NB4 (cell line): ENCODE measurements at regions not wholly inside any gene's neighbourhood (a gene's known extent, or its start where the extent isn't known, plus 50 kb on each side); places are given as distances from the start of the nearest gene placed in this dataset.

Source experiments
- CTCF ChIP-seq: IDR thresholded peaks from one replicate; pipeline ENCODE4 v1.5.1; 2012; ENCODE audit warnings: low read depth, low read length
- MAX ChIP-seq: IDR thresholded peaks from 2 replicates; pipeline ENCODE4 v1.6.1; 2011; ENCODE audit warnings: low read depth, low read length
- MYC ChIP-seq: IDR thresholded peaks from 2 replicates; pipeline ENCODE4 v1.6.1; 2011; ENCODE audit warnings: low read depth, low read length
- POLR2A ChIP-seq: IDR thresholded peaks from 2 replicates; pipeline ENCODE4 v1.6.1; 2011; ENCODE audit warnings: mild to moderate bottlenecking; ENCODE audit not compliant: insufficient read length; ENCODE audit errors: extremely low read depth

GRCh38 chr1:194843077-194843476 lies 1656.7 kb upstream of the B3GALT2 start:
- TF ChIP-seq CTCF (no peak), POLR2A (no peak), MYC (no peak), MAX (no peak)
